ENCODE measurements at regions not wholly inside any gene's neighbourhood (a gene's known extent, or its start where the extent isn't known, plus 50 kb on each side); places are given as distances from the start of the nearest gene placed in this dataset.
A peak's percentile ranks its signal among the peaks of the same experiment; 100 is the strongest.

GRCh38 chr1:13878021-13878420 lies 178.0 kb downstream of the PRDM2 start:
- Histone ChIP-seq H3K36me3 (ENCODE audit: insufficient read depth, low read length) (no peaks in the 10 kb centered on the region), H3K27me3 (ENCODE audit: control insufficient read depth, insufficient read depth, low read length) (no peaks in the 10 kb centered on the region), H3K4me2 (ENCODE audit: low read length) (no peak overlapping the region), H3K4me1 (ENCODE audit: control insufficient read depth, insufficient read depth, low read length) (no peaks in the 10 kb centered on the region), H3K9ac (ENCODE audit: low read depth, low read length) (no peak overlapping the region), H3K4me3 (ENCODE audit: low read length) (no peak overlapping the region), H3K9me3 (replicated peaks; ENCODE audit: low read length) (no peaks in the 10 kb centered on the region)

DNA sequence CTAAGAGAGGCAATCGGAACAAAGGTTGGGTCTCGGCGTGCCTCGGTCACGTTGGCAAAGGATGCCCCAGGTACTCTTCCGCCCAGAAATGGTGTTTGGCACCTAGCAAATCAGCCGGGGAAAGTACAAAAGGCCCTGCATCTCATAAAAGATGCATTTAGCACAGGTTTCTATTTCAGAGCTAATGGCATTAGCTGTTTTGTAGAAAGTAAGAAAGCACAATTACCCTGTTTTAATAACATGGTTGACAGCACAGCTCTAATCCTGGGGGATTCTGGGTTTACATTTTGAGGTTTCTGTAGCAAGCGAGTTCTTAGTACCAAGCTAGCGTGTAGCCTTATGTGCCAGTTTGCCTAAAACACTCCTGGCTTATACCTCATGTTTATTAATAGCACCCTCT lies 178.5 kb downstream of the PRDM2 start:
- no peaks in the 10 kb centered on the region for H3K9me3 ChIP-seq (replicated peaks; ENCODE audit: low read length)
- no peaks in the 10 kb centered on the region for H3K4me1 ChIP-seq (ENCODE audit: control insufficient read depth, insufficient read depth, low read length)
- no peak overlapping the region for H3K4me3 ChIP-seq (ENCODE audit: low read length)
- no peaks in the 10 kb centered on the region for H3K27me3 ChIP-seq (ENCODE audit: control insufficient read depth, insufficient read depth, low read length)
- no peak overlapping the region for H3K4me2 ChIP-seq (ENCODE audit: low read length)
- no peak overlapping the region for H3K9ac ChIP-seq (ENCODE audit: low read depth, low read length)
- no peaks in the 10 kb centered on the region for H3K36me3 ChIP-seq (ENCODE audit: insufficient read depth, low read length)

- Histone ChIP-seq H3K36me3 (ENCODE audit: insufficient read depth, low read length) (no peaks in the 10 kb centered on the region), H3K4me3 (ENCODE audit: low read length) (no peak overlapping the region), H3K4me2 (ENCODE audit: low read length) (no peak overlapping the region), H3K4me1 (ENCODE audit: control insufficient read depth, insufficient read depth, low read length) (no peaks in the 10 kb centered on the region), H3K9me3 (replicated peaks; ENCODE audit: low read length) (no peaks in the 10 kb centered on the region), H3K9ac (ENCODE audit: low read depth, low read length) (no peak overlapping the region), H3K27me3 (ENCODE audit: control insufficient read depth, insufficient read depth, low read length) (peaks cover under 1% of the 10 kb centered on the region)
Measured at GRCh38 chr1:13881385-13882088, 181.5 kb downstream of the PRDM2 start.

DNA sequence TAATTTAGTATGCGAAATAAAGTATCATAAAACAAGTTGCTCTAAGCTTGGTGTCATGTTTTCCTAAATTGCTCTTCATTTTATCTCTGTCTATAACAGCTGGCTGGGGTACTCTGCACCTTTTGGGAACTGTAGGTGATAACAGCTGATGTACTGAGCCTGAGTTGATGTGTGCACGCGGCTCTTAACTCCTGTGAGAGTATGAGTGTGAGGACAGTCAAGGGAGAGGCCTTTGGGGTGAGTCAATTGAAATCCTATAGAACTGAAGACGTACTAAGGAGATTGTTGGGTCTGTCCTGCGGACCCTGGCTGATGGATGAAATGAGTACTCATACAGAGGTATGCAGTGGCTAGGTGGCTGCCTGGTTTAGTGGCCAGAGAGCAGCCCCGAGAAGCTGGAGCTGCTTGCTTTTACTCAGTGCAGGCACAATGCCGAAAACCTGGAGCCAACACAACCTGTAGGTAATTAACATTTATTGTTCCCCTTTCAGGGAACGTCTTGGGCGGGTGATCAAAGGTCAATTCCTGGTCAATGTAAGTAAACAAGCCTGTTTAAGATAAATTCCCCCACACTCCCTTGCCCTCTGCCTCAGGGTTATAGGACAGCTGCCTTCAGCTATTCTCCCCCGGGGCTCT lies 188.5 kb downstream of the PRDM2 start:
- Histone ChIP-seq H3K9me3 (replicated peaks; ENCODE audit: low read length) (peaks cover 4% of the 10 kb centered on the region), H3K4me1 (ENCODE audit: control insufficient read depth, insufficient read depth, low read length) (peaks cover 4% of the 10 kb centered on the region), H3K4me3 (ENCODE audit: low read length) (no peak overlapping the region), H3K36me3 (ENCODE audit: insufficient read depth, low read length) (no peaks in the 10 kb centered on the region), H3K9ac (ENCODE audit: low read depth, low read length) (no peak overlapping the region), H3K27me3 (ENCODE audit: control insufficient read depth, insufficient read depth, low read length) (peaks cover 16% of the 10 kb centered on the region), H3K4me2 (ENCODE audit: low read length) (no peak overlapping the region)

DNA sequence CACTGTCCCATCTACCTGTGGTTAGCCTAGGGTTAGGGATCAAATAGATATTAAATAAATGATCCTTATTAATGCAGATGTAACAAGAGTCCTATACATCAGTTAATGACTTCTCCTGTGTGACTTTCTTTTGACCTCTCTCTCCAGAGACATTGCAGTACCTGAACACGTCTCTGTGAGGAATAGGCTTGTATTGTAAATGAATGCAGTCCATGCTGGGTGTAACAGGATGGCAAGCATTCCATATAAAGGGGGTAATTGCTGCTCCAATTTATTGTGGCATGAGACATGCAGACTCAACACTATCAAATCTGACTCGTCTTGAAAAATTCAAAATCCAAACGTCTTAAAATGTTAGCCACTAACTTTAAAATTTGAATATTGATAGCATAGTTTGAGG lies 189.5 kb downstream of the PRDM2 start:
- Histone ChIP-seq H3K4me3 (ENCODE audit: low read length) (no peak overlapping the region), H3K27me3 (ENCODE audit: control insufficient read depth, insufficient read depth, low read length) (peaks cover 21% of the 10 kb centered on the region), H3K4me1 (ENCODE audit: control insufficient read depth, insufficient read depth, low read length) (peaks cover 7% of the 10 kb centered on the region), H3K9ac (ENCODE audit: low read depth, low read length) (no peak overlapping the region), H3K9me3 (replicated peaks; ENCODE audit: low read length) (peaks cover 4% of the 10 kb centered on the region), H3K4me2 (ENCODE audit: low read length) (no peak overlapping the region), H3K36me3 (ENCODE audit: insufficient read depth, low read length) (no peaks in the 10 kb centered on the region)

GRCh38 chr1:13890766-13891165 lies 190.8 kb downstream of the PRDM2 start:
- Histone ChIP-seq H3K4me3 (ENCODE audit: low read length) (no peak overlapping the region), H3K27me3 (ENCODE audit: control insufficient read depth, insufficient read depth, low read length) (peaks cover 21% of the 10 kb centered on the region), H3K9ac (ENCODE audit: low read depth, low read length) (no peak overlapping the region), H3K9me3 (replicated peaks; ENCODE audit: low read length) (peaks cover 4% of the 10 kb centered on the region), H3K4me2 (ENCODE audit: low read length) (no peak overlapping the region), H3K4me1 (ENCODE audit: control insufficient read depth, insufficient read depth, low read length) (peaks cover 7% of the 10 kb centered on the region), H3K36me3 (ENCODE audit: insufficient read depth, low read length) (no peaks in the 10 kb centered on the region)

GRCh38 chr1:13892198-13892597 lies 192.2 kb downstream of the PRDM2 start:
- Histone ChIP-seq H3K27me3 (ENCODE audit: control insufficient read depth, insufficient read depth, low read length) (peaks cover 18% of the 10 kb centered on the region), H3K4me3 (ENCODE audit: low read length) (peak overlapping the region; percentile 69)

GRCh38 chr1:13892671-13893325 lies 192.8 kb downstream of the PRDM2 start:
- peak overlapping the region; percentile 64 for H3K9ac ChIP-seq (ENCODE audit: low read depth, low read length)
- peaks cover 18% of the 10 kb centered on the region for H3K27me3 ChIP-seq (ENCODE audit: control insufficient read depth, insufficient read depth, low read length)
- peak overlapping the region; percentile 69 for H3K4me3 ChIP-seq (ENCODE audit: low read length)
- no peaks in the 10 kb centered on the region for H3K36me3 ChIP-seq (ENCODE audit: insufficient read depth, low read length)
- peaks cover 7% of the 10 kb centered on the region for H3K4me1 ChIP-seq (ENCODE audit: control insufficient read depth, insufficient read depth, low read length)
- peak overlapping the region; percentile 88 for H3K4me2 ChIP-seq (ENCODE audit: low read length)
- H3K9me3 ChIP-seq (replicated peaks; ENCODE audit: low read length): peaks cover 4% of the 10 kb centered on the region

More at GRCh38 chr1:13892198-13892597, 192.2 kb downstream of the PRDM2 start:
- peaks cover 7% of the 10 kb centered on the region for H3K4me1 ChIP-seq (ENCODE audit: control insufficient read depth, insufficient read depth, low read length)
- no peaks in the 10 kb centered on the region for H3K36me3 ChIP-seq (ENCODE audit: insufficient read depth, low read length)
- H3K4me2 ChIP-seq (ENCODE audit: low read length): peak overlapping the region; percentile 88
- peak overlapping the region; percentile 64 for H3K9ac ChIP-seq (ENCODE audit: low read depth, low read length)
- H3K9me3 ChIP-seq (replicated peaks; ENCODE audit: low read length): peaks cover 4% of the 10 kb centered on the region

DNA sequence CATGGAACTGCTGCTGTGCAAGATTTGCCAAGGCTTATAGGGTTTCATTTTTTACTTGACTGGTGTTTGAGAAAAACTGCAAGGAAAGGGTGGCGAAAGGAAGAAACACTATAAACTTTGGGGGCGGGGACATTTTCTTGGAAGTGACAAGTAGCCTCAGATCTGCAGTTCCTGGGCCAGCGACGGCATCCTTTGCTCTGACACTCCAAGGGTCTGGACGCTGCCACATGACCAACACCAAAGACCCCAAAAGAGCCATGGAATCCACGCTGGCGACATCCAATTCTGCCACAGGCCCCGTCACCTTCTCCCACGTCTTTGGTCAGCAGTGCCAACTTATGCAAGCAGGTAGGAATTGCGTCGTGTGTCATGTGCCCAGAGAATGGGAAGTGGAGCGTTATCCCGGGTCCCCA lies 193.4 kb downstream of the PRDM2 start:
- Histone ChIP-seq H3K4me3 (ENCODE audit: low read length) (peak overlapping the region; percentile 69), H3K4me2 (ENCODE audit: low read length) (peak overlapping the region; percentile 88), H3K9me3 (replicated peaks; ENCODE audit: low read length) (peaks cover 4% of the 10 kb centered on the region), H3K9ac (ENCODE audit: low read depth, low read length) (peak overlapping the region; percentile 64), H3K27me3 (ENCODE audit: control insufficient read depth, insufficient read depth, low read length) (peaks cover 18% of the 10 kb centered on the region), H3K36me3 (ENCODE audit: insufficient read depth, low read length) (no peaks in the 10 kb centered on the region), H3K4me1 (ENCODE audit: control insufficient read depth, insufficient read depth, low read length) (peaks cover 7% of the 10 kb centered on the region)

- Histone ChIP-seq H3K4me2 (ENCODE audit: low read length) (no peak overlapping the region), H3K36me3 (ENCODE audit: insufficient read depth, low read length) (no peaks in the 10 kb centered on the region), H3K9me3 (replicated peaks; ENCODE audit: low read length) (no peaks in the 10 kb centered on the region), H3K4me1 (ENCODE audit: control insufficient read depth, insufficient read depth, low read length) (peaks cover 26% of the 10 kb centered on the region), H3K9ac (ENCODE audit: low read depth, low read length) (no peak overlapping the region), H3K4me3 (ENCODE audit: low read length) (no peak overlapping the region), H3K27me3 (ENCODE audit: control insufficient read depth, insufficient read depth, low read length) (peaks cover 16% of the 10 kb centered on the region)
Measured at GRCh38 chr1:13896932-13897331, 196.9 kb downstream of the PRDM2 start.

DNA sequence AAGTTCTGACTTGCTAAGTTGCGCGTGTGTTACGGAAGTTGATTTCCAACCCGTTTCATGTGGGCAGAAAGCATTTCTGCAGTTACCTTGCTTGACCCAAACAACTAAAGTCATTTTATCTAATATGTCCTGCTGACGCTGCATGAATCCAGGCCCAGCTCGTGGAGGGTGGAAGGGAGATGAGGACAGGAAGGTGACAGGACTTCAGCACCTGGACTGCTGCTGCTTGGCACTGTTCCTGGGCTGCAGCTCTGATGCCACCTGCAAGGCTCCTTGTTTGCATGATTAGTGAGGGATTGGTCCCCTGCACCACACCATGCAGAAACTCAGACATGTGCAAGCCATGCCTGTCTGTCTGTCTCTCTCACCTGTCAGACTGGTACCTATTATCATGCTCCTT lies 198.4 kb downstream of the PRDM2 start:
- Histone ChIP-seq H3K9me3 (replicated peaks; ENCODE audit: low read length) (no peaks in the 10 kb centered on the region), H3K4me3 (ENCODE audit: low read length) (no peak overlapping the region), H3K4me2 (ENCODE audit: low read length) (no peak overlapping the region), H3K27me3 (ENCODE audit: control insufficient read depth, insufficient read depth, low read length) (peaks cover 6% of the 10 kb centered on the region), H3K36me3 (ENCODE audit: insufficient read depth, low read length) (no peaks in the 10 kb centered on the region), H3K4me1 (ENCODE audit: control insufficient read depth, insufficient read depth, low read length) (peaks cover 22% of the 10 kb centered on the region), H3K9ac (ENCODE audit: low read depth, low read length) (no peak overlapping the region)

Measured in skeletal muscle satellite cell (primary cell).